ENCODE measurements at regions not wholly inside any gene's neighbourhood (a gene's known extent, or its start where the extent isn't known, plus 50 kb on each side); places are given as distances from the start of the nearest gene placed in this dataset.
"Not testable (repeated sequence)": the region's sequence is repeated elsewhere in the genome, so short reads cannot be mapped to it uniquely, and the experiment has no call there.

DNA sequence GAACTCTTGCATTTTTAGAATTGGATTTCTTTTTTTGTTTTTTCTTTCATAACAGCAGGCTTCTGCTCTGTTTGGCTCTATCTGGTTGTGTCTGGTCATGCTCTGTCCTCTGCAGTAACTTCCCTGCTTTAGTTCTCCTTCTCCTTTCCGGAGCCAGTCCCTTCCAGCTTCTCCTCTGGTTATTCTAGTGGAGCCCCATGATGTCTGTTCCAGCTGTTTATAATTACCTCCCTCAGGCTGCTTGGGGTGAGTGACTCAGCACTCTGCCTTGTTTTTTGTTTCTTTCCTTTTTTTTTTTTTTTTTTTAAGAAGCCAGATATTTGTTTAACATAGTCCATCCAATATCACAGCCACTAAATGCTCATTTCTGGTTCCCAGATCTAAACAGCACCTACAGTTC, 409.6 kb downstream of the MAFB start:
- DNase-seq (ENCODE audit: low read depth in 2 of 2), result no peak

- DNase-seq (ENCODE audit: low read depth in 2 of 2), result no peak
Observed at GRCh38 chr20:40278673-40279072, 410.4 kb downstream of the MAFB start.

DNA sequence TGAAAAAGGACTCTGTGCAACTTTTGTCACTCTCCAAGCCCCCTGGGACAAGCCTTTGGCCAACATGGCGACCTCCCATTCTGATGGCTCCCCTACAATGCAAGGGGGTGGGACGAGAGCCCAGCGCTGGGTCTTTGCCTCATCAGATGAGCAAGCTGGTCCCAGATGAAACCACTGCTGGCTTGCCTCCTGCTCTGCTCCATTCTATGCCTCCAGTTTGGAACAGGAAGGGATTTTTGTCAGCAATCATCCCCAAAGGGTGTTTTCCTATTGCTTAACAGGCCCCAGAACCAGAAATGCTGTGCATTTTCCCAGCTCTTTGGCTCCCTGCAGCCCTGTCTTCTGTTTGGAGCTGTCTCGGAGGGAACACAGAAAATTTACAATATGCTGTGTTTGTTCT, 412.7 kb downstream of the MAFB start:
- DNase-seq (ENCODE audit: low read depth in 2 of 2), result no peak

GRCh38 chr20:40275738-40276137, 413.3 kb downstream of the MAFB start:
- no peak for DNase-seq (ENCODE audit: low read depth in 2 of 2)

- no peak for DNase-seq (ENCODE audit: low read depth in 2 of 2)
Observed at GRCh38 chr20:40274912-40275533, 414.0 kb downstream of the MAFB start.

- not testable (repeated sequence) for DNase-seq (ENCODE audit: low read depth in 2 of 2)
Observed at GRCh38 chr20:40269274-40269673, 419.8 kb downstream of the MAFB start.

GRCh38 chr20:40268321-40269075, 420.5 kb downstream of the MAFB start:
- DNase-seq (ENCODE audit: low read depth in 2 of 2), result no peak

- DNase-seq (ENCODE audit: low read depth in 2 of 2), result no peak
Observed at GRCh38 chr20:40265825-40266533, 423.1 kb downstream of the MAFB start.

- no peak for DNase-seq (ENCODE audit: low read depth in 2 of 2)
Observed at GRCh38 chr20:40262219-40262618, 426.8 kb downstream of the MAFB start.

- no peak for DNase-seq (ENCODE audit: low read depth in 2 of 2)
Observed at GRCh38 chr20:40258931-40259330, 430.1 kb downstream of the MAFB start.

DNA sequence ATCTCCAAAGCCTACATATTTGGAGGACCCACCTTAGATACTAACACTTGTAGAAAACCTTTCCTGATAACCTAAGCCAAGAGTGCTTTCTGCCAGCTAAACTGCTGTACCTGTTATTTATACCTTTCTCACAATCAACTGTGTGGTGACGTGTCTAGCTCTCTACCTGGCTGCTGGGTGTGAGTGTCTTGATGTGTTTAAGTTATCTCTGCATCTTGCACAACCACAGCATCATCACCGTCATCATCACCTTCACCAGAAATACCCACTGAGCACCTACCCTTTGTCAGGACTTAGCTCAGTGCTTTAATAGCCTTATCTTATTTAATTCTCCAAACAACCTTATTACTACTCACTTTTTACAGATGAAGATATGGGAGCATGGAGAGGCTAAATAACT, 431.3 kb downstream of the MAFB start:
- DNase-seq (ENCODE audit: low read depth in 2 of 2), result no peak

DNA sequence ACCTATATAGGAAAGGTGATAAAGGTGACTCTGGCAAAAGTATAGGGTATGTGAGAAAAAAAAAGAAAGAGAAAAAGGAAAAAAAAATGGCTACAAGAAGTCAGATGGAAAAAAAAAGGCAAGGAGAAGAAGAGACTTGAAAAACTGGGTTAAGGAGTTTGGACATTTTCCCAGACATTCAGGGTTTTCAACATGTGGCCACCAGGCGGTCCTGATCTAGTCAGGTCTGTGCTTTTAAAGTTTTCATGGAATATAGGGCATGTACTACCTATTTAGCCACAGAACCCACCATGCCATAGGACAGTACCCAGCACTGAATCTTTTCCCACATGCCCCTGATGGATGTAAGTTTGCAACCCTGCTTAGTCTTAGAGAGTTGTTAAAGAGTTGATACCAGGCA, 433.7 kb downstream of the MAFB start:
- DNase-seq (ENCODE audit: low read depth in 2 of 2), result no peak

- no peak for DNase-seq (ENCODE audit: low read depth in 2 of 2)
Observed at GRCh38 chr20:40254023-40254772, 434.8 kb downstream of the MAFB start.

- no peak for DNase-seq (ENCODE audit: low read depth in 2 of 2)
Observed at GRCh38 chr20:40251284-40251932, 437.6 kb downstream of the MAFB start.

- no peak for DNase-seq (ENCODE audit: low read depth in 2 of 2)
Observed at GRCh38 chr20:40249805-40250204, 439.2 kb downstream of the MAFB start.

- DNase-seq (ENCODE audit: low read depth in 2 of 2), result no peak
Observed at GRCh38 chr20:40245829-40246228, 443.2 kb downstream of the MAFB start.

DNA sequence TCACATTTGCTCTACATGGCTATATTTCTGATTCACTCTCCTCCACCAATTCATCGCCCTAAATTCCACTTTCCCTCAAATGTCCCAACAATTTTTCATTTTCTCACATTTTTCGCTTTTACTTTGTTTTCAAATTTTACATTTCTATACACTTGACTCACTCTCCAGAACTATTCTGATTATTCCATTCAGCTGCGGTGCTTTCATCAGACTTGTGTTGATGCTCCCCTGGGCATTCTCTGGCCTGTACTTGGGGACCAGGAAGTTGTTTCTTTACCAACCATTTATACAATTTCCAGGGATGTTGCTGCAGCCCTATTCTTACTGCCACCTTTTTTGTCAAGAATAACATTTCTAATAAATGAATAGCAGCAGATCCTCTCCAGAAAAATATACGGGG, 444.8 kb downstream of the MAFB start:
- no peak for DNase-seq (ENCODE audit: low read depth in 2 of 2)

- DNase-seq (ENCODE audit: low read depth in 2 of 2), result no peak
Observed at GRCh38 chr20:40241596-40242343, 447.3 kb downstream of the MAFB start.

DNA sequence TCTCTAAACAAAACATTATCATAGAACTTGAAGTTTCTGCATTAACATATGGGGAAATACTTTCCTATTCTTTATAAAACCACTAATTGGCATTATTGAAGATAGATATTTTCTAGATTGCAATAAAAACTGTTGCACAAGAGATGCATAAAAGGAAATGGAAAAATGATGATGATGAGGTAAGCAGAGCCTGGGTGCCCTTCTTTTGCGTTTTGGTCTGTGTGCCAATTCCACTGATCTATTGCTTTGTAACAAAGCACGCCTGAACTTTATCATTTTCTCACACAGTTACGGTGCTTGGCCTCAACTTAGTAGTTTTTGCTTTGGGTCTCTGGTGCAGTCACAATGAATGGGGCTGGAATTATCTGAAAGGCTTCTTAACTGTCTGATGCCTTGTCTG, 450.5 kb downstream of the MAFB start:
- no peak for DNase-seq (ENCODE audit: low read depth in 2 of 2)

DNA sequence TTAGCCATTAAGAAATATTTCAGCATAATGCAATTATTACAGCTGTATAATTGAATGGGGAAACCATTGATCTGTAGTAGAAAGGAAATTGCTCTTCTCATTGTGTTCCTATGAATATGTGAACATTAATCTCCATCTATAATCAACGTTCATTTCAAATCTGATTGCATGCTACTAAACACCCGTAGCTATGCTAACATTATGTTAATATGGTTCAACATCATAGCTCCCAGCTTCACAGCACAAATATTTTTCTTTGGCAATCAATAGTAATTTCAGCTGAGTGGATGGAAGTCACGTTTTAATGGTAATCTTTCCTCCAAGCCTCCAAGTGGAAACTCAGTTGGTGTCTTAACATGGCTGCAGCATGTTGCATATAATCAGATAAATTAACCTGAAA, 454.4 kb downstream of the MAFB start:
- no peak for DNase-seq (ENCODE audit: low read depth in 2 of 2)

DNA sequence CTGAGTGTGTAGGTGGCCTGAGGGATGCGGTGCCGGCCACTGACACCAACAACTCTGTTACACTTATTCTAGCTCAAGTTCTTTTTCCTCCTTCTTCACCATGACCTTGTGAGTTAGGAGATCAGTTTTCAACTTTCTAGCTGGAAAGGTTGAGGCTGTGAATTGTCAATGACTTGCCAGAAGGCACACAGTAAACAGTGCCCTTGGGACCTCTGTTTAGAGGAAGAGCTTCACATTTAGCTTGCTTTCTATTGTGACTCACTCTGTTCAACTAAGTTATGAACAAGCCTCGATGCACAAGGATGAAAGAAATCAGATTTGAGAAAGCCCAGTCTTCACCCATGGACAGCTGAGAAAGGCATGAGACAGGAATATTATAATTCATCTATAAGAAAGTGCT, 455.6 kb downstream of the MAFB start:
- DNase-seq (ENCODE audit: low read depth in 2 of 2), result no peak
